Adrenal gland (tissue), 5 donors: ENCODE measurements at regions not wholly inside any gene's neighbourhood (a gene's known extent, or its start where the extent isn't known, plus 50 kb on each side); places are given as distances from the start of the nearest gene placed in this dataset.

Source experiments
- POLR2A ChIP-seq, 2 donors: fragments of 450-650 bp; IDR thresholded peaks; one replicate each; pipeline ENCODE4 v1.6.1; 2017; ENCODE audit warnings: antibody characterized with exemption in 2 of 2, mild to moderate bottlenecking in 2 of 2, moderate library complexity in 1 of 2
- TF ChIP-seq, protein P1 (sequence below), 6 experiments: fragments of 450-650 bp in 4 of 6; fragments of 200-600 bp in 2 of 6; sonication (generic) in 1 of 6; IDR thresholded peaks; 1 replicate in 5 of 6; 2 replicates in 1 of 6; pipeline versions ENCODE4 v1.5.1 to v1.8.0; 2016 to 2021; ENCODE audit warnings: antibody characterized with exemption in 6 of 6, mild to moderate bottlenecking in 2 of 6, moderate library complexity in 1 of 6
- donor health status: DM: no; HTN: no; CAD: no.

GRCh38 chr9:88742905-88743304, 207.9 kb downstream of the NXNL2 start:
- TF ChIP-seq, protein P1, sequence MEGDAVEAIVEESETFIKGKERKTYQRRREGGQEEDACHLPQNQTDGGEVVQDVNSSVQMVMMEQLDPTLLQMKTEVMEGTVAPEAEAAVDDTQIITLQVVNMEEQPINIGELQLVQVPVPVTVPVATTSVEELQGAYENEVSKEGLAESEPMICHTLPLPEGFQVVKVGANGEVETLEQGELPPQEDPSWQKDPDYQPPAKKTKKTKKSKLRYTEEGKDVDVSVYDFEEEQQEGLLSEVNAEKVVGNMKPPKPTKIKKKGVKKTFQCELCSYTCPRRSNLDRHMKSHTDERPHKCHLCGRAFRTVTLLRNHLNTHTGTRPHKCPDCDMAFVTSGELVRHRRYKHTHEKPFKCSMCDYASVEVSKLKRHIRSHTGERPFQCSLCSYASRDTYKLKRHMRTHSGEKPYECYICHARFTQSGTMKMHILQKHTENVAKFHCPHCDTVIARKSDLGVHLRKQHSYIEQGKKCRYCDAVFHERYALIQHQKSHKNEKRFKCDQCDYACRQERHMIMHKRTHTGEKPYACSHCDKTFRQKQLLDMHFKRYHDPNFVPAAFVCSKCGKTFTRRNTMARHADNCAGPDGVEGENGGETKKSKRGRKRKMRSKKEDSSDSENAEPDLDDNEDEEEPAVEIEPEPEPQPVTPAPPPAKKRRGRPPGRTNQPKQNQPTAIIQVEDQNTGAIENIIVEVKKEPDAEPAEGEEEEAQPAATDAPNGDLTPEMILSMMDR (IDR thresholded peaks at IDR 0.05) = no peak
- TF ChIP-seq POLR2A (IDR thresholded peaks at IDR 0.05) = no peak
